ENCODE measurements at regions not wholly inside any gene's neighbourhood (a gene's known extent, or its start where the extent isn't known, plus 50 kb on each side); places are given as distances from the start of the nearest gene placed in this dataset.

DNA sequence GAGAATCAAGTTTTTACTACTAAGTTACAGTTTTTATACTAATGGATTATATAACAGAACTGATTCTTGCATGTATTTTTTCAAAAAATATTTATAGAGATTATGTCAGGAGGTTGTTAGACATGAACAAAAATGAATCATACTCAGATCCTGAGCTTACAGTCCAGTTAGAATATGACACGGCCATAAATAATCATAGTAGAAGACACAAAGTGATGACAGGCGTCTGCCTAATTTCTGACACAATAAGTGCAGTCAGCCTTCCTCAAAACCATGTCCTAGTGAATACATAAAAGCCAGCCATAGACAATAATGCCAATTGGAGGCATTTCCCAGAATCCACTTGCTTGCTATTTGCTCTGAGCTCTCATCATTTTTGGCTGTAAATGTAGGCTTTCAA, 81.7 kb upstream of the POU1F1 start:
- no peaks in the 10 kb centered on the region for H3K9me1 ChIP-seq (ENCODE audit: insufficient read depth, low read length)
- H3K4me3 ChIP-seq (ENCODE audit: insufficient read depth, low read depth, low read length): no peak overlapping the region
- no peak overlapping the region for H2BK5ac ChIP-seq (ENCODE audit: low read depth, low read length, poor library complexity, severe bottlenecking)
- no peak overlapping the region for H4K91ac ChIP-seq (ENCODE audit: insufficient read depth, low read depth, low read length)
- no peaks in the 10 kb centered on the region for H3K27me3 ChIP-seq (ENCODE audit: control insufficient read depth, insufficient read depth, low read length)
- no peak for DNase-seq
- H2AFZ ChIP-seq (replicated peaks; ENCODE audit: low read length, poor library complexity): no peak overlapping the region
- H3K27ac ChIP-seq (ENCODE audit: insufficient read depth, low read length): no peak overlapping the region
- no peak overlapping the region for H3K18ac ChIP-seq (ENCODE audit: low read depth, low read length)
- intact Hi-C loops (cut with micrococcal nuclease): no loop called here
- H3K23ac ChIP-seq (ENCODE audit: low read depth, low read length): no peak overlapping the region
- no peak overlapping the region for H3K4ac ChIP-seq (ENCODE audit: low read depth, low read length)
- no peak overlapping the region for H2BK20ac ChIP-seq (ENCODE audit: low read depth, low read length)
- no peaks in the 10 kb centered on the region for H3K79me1 ChIP-seq (ENCODE audit: low read depth in 1 of 2, low read length in 2 of 2)
- no peak overlapping the region for H2AK9ac ChIP-seq (replicated peaks; ENCODE audit: low read depth, low read length, poor library complexity)
- no peaks in the 10 kb centered on the region for H3K4me1 ChIP-seq (ENCODE audit: control insufficient read depth, insufficient read depth, low read length)
- H3K9me3 ChIP-seq (ENCODE audit: control insufficient read depth, insufficient read depth, low read length): no peaks in the 10 kb centered on the region
- no CpG with 5 or more reads among the region's 2 CpGs for WGBS, 2 experiments (ENCODE audit: extremely low coverage in 2 of 2, insufficient read length in 1 of 2)
- dilution Hi-C loops (cut with HindIII; ENCODE audit: low sequenced_read_pairs, unreplicated experiment): no loop called here
- H4K20me1 ChIP-seq (ENCODE audit: insufficient read depth, low read length): no peaks in the 10 kb centered on the region
- no peak overlapping the region for H3K9ac ChIP-seq (ENCODE audit: low read depth, low read length)
- TF ChIP-seq RAD21 (IDR thresholded peaks at IDR 0.05; ENCODE audit: low read length) (no peak), CEBPB (IDR thresholded peaks at IDR 0.05; ENCODE audit: low read depth, low read length) (no peak), MAFK (IDR thresholded peaks at IDR 0.05; ENCODE audit: low read depth, low read length) (no peak), BHLHE40 (IDR thresholded peaks at IDR 0.05; ENCODE audit: low read depth, low read length) (no peak), CHD1 (IDR thresholded peaks at IDR 0.05; ENCODE audit: low read depth, low read length) (no peak), SMC3 (IDR thresholded peaks at IDR 0.05; ENCODE audit: low read depth, low read length) (no peak), RCOR1 (IDR thresholded peaks at IDR 0.05; ENCODE audit: insufficient replicate concordance, low read length) (no peak)
- TF ChIP-seq, protein P1, sequence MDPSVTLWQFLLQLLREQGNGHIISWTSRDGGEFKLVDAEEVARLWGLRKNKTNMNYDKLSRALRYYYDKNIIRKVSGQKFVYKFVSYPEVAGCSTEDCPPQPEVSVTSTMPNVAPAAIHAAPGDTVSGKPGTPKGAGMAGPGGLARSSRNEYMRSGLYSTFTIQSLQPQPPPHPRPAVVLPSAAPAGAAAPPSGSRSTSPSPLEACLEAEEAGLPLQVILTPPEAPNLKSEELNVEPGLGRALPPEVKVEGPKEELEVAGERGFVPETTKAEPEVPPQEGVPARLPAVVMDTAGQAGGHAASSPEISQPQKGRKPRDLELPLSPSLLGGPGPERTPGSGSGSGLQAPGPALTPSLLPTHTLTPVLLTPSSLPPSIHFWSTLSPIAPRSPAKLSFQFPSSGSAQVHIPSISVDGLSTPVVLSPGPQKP (IDR thresholded peaks at IDR 0.05; ENCODE audit: borderline replicate concordance, low read depth, low read length): no peak
- TF ChIP-seq, protein P2, sequence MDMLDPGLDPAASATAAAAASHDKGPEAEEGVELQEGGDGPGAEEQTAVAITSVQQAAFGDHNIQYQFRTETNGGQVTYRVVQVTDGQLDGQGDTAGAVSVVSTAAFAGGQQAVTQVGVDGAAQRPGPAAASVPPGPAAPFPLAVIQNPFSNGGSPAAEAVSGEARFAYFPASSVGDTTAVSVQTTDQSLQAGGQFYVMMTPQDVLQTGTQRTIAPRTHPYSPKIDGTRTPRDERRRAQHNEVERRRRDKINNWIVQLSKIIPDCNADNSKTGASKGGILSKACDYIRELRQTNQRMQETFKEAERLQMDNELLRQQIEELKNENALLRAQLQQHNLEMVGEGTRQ (IDR thresholded peaks at IDR 0.05; ENCODE audit: low read depth, low read length): no peak
- H3K14ac ChIP-seq (replicated peaks; ENCODE audit: low read depth, low read length): no peak overlapping the region
- no peak overlapping the region for H3K56ac ChIP-seq (ENCODE audit: extremely low read depth, insufficient read depth, low read length)
- CTCF ChIA-PET: interaction anchor here (0.6 to 1.0 kb wide), 2 partner anchors 22 to 23 kb away, joined by 3 to 4 read pairs; no protein-coding TSS in a partner anchor
- H3K36me3 ChIP-seq (ENCODE audit: control insufficient read depth, insufficient read depth, low read length): no peaks in the 10 kb centered on the region
- no peak overlapping the region for H4K5ac ChIP-seq (ENCODE audit: low read depth, low read length)
- H2AK5ac ChIP-seq (ENCODE audit: low read depth, low read length): no peak overlapping the region
- POLR2A ChIA-PET (ENCODE audit: unreplicated experiment): no interaction called here
- BruUV-seq (replicated peaks): no TSS peak
- H2BK15ac ChIP-seq (ENCODE audit: low read depth, low read length): no peak overlapping the region
- no peak overlapping the region for H2BK120ac ChIP-seq (ENCODE audit: low read depth, low read length)
- ATAC-seq (ENCODE audit: low read depth): no peak
- H4K8ac ChIP-seq (ENCODE audit: low read depth in 2 of 2, low read length in 2 of 2): no peak overlapping the region
- no peak overlapping the region for H3K4me2 ChIP-seq (ENCODE audit: low read depth, low read length)
- in situ Hi-C loops (cut with MboI; ENCODE audit: low sequenced_read_pairs): no loop called here

All from IMR-90 (cell line).